IPS-20b (cell line): ENCODE measurements at regions not wholly inside any gene's neighbourhood (a gene's known extent, or its start where the extent isn't known, plus 50 kb on each side); places are given as distances from the start of the nearest gene placed in this dataset.

Source experiments
- H3K27ac ChIP-seq: one replicate; pipeline ENCODE4 v1.5.1; 2013; ENCODE audit warnings: low read length
- H3K27me3 ChIP-seq: 2 replicates; pipeline ENCODE4 v1.6.1; 2013; ENCODE audit warnings: mild to moderate bottlenecking, low read length, inconsistent platforms; ENCODE audit not compliant: insufficient read depth
- H3K36me3 ChIP-seq: 2 replicates; pipeline ENCODE4 v1.6.1; 2013; ENCODE audit warnings: low read depth, mild to moderate bottlenecking, inconsistent platforms, low read length, moderate library complexity; ENCODE audit not compliant: insufficient read depth
- H3K4me1 ChIP-seq: 2 replicates; pipeline ENCODE4 v1.6.1; 2013; ENCODE audit warnings: mild to moderate bottlenecking, control low read depth, inconsistent platforms, low read length, moderate library complexity; ENCODE audit not compliant: insufficient read depth
- H3K4me3 ChIP-seq: 2 replicates; pipeline ENCODE4 v1.5.1; 2013; ENCODE audit warnings: mild to moderate bottlenecking, low read length, inconsistent platforms
- H3K9ac ChIP-seq: 2 replicates; pipeline ENCODE4 v1.6.1; 2013; ENCODE audit warnings: low read depth, mild to moderate bottlenecking, inconsistent platforms, low read length, moderate library complexity
- H3K9me3 ChIP-seq: 2 replicates; pipeline ENCODE4 v1.6.1; 2013; ENCODE audit warnings: mild to moderate bottlenecking, low read depth, low read length, inconsistent platforms; ENCODE audit not compliant: insufficient read depth

- Histone ChIP-seq H3K4me1 (no peaks in the 10 kb centered on the region), H3K4me3 (no peak overlapping the region), H3K36me3 (no peaks in the 10 kb centered on the region), H3K27me3 (no peaks in the 10 kb centered on the region), H3K9ac (no peak overlapping the region), H3K27ac (no peak overlapping the region), H3K9me3 (peaks cover 12% of the 10 kb centered on the region; the same call in 1 of the 2 replicates)
Measured at GRCh38 chr10:57186201-57186600, 825.1 kb upstream of the ZWINT start.

- Histone ChIP-seq H3K9ac (no peak overlapping the region), H3K4me1 (peaks cover 8% of the 10 kb centered on the region), H3K4me3 (no peak overlapping the region), H3K27ac (no peak overlapping the region), H3K9me3 (no peaks in the 10 kb centered on the region), H3K27me3 (no peaks in the 10 kb centered on the region), H3K36me3 (no peaks in the 10 kb centered on the region)
Measured at GRCh38 chr10:57169597-57169996, 808.5 kb upstream of the ZWINT start.

GRCh38 chr10:57168611-57169240, 807.7 kb upstream of the ZWINT start:
- H3K27ac ChIP-seq, result no peak overlapping the region
- no peak overlapping the region for H3K4me3 ChIP-seq
- peaks cover 8% of the 10 kb centered on the region for H3K4me1 ChIP-seq
- no peaks in the 10 kb centered on the region for H3K27me3 ChIP-seq
- H3K36me3 ChIP-seq, result no peaks in the 10 kb centered on the region
- H3K9me3 ChIP-seq, result no peaks in the 10 kb centered on the region
- no peak overlapping the region for H3K9ac ChIP-seq

GRCh38 chr10:57165671-57166070, 804.6 kb upstream of the ZWINT start:
- H3K36me3 ChIP-seq, result no peaks in the 10 kb centered on the region
- no peak overlapping the region for H3K4me3 ChIP-seq
- H3K9ac ChIP-seq, result no peak overlapping the region
- H3K27ac ChIP-seq, result no peak overlapping the region
- no peaks in the 10 kb centered on the region for H3K9me3 ChIP-seq
- H3K27me3 ChIP-seq, result no peaks in the 10 kb centered on the region
- H3K4me1 ChIP-seq, result peaks cover 8% of the 10 kb centered on the region

- H3K4me3 ChIP-seq, result no peak overlapping the region
- peaks cover 4% of the 10 kb centered on the region for H3K4me1 ChIP-seq
- H3K9ac ChIP-seq, result no peak overlapping the region
- no peaks in the 10 kb centered on the region for H3K9me3 ChIP-seq
- H3K27me3 ChIP-seq, result no peaks in the 10 kb centered on the region
- H3K27ac ChIP-seq, result no peak overlapping the region
- no peaks in the 10 kb centered on the region for H3K36me3 ChIP-seq
Measured at GRCh38 chr10:57162231-57162630, 801.2 kb upstream of the ZWINT start.

GRCh38 chr10:57161157-57161556, 800.1 kb upstream of the ZWINT start:
- Histone ChIP-seq H3K4me3 (no peak overlapping the region), H3K9me3 (no peaks in the 10 kb centered on the region), H3K36me3 (no peaks in the 10 kb centered on the region), H3K9ac (no peak overlapping the region), H3K27ac (no peak overlapping the region), H3K27me3 (no peaks in the 10 kb centered on the region), H3K4me1 (peaks cover 4% of the 10 kb centered on the region)

GRCh38 chr10:57145548-57145947, 784.5 kb upstream of the ZWINT start:
- H3K27ac ChIP-seq, result no peak overlapping the region
- peaks cover 96% of the 10 kb centered on the region for H3K27me3 ChIP-seq
- H3K9ac ChIP-seq, result no peak overlapping the region
- H3K9me3 ChIP-seq, result no peaks in the 10 kb centered on the region; the same call in 1 of the 2 replicates
- H3K36me3 ChIP-seq, result no peaks in the 10 kb centered on the region
- H3K4me1 ChIP-seq, result no peaks in the 10 kb centered on the region
- no peak overlapping the region for H3K4me3 ChIP-seq

- Histone ChIP-seq H3K9me3 (peaks cover 4% of the 10 kb centered on the region; the same call in 1 of the 2 replicates), H3K36me3 (peaks cover 3% of the 10 kb centered on the region; the same call in 1 of the 2 replicates), H3K27ac (no peak overlapping the region), H3K4me1 (no peaks in the 10 kb centered on the region), H3K27me3 (peaks cover 98% of the 10 kb centered on the region), H3K4me3 (no peak overlapping the region), H3K9ac (no peak overlapping the region)
Measured at GRCh38 chr10:57142925-57143576, 782.0 kb upstream of the ZWINT start.

GRCh38 chr10:57141708-57142107, 780.6 kb upstream of the ZWINT start:
- peaks cover 3% of the 10 kb centered on the region; the same call in 1 of the 2 replicates for H3K36me3 ChIP-seq
- H3K4me3 ChIP-seq, result no peak overlapping the region
- no peak overlapping the region for H3K9ac ChIP-seq
- no peak overlapping the region for H3K27ac ChIP-seq
- peaks cover 4% of the 10 kb centered on the region; the same call in 1 of the 2 replicates for H3K9me3 ChIP-seq
- no peaks in the 10 kb centered on the region for H3K4me1 ChIP-seq
- peaks cover 98% of the 10 kb centered on the region for H3K27me3 ChIP-seq

- no peaks in the 10 kb centered on the region for H3K36me3 ChIP-seq
- no peak overlapping the region for H3K27ac ChIP-seq
- H3K9me3 ChIP-seq, result peaks cover 11% of the 10 kb centered on the region; the same call in 1 of the 2 replicates
- H3K4me3 ChIP-seq, result no peak overlapping the region
- H3K4me1 ChIP-seq, result no peaks in the 10 kb centered on the region
- H3K27me3 ChIP-seq, result no peaks in the 10 kb centered on the region
- no peak overlapping the region for H3K9ac ChIP-seq
Measured at GRCh38 chr10:57119684-57120083, 758.6 kb upstream of the ZWINT start.

- Histone ChIP-seq H3K4me1 (no peaks in the 10 kb centered on the region), H3K9ac (no peak overlapping the region), H3K9me3 (no peaks in the 10 kb centered on the region), H3K36me3 (no peaks in the 10 kb centered on the region), H3K27ac (no peak overlapping the region), H3K27me3 (no peaks in the 10 kb centered on the region), H3K4me3 (no peak overlapping the region)
Measured at GRCh38 chr10:57113545-57113944, 752.5 kb upstream of the ZWINT start.

GRCh38 chr10:57102236-57102635, 741.2 kb upstream of the ZWINT start:
- Histone ChIP-seq H3K27me3 (no peaks in the 10 kb centered on the region), H3K36me3 (no peaks in the 10 kb centered on the region), H3K9ac (no peak overlapping the region), H3K4me1 (peaks cover 20% of the 10 kb centered on the region), H3K4me3 (0 out of 2 replicates have a peak overlapping the region, but pooled peaks have one; percentile 24), H3K9me3 (no peaks in the 10 kb centered on the region), H3K27ac (peak overlapping the region; percentile 16)
